H1 (cell line): ENCODE measurements at regions not wholly inside any gene's neighbourhood (a gene's known extent, or its start where the extent isn't known, plus 50 kb on each side); places are given as distances from the start of the nearest gene placed in this dataset.

ENCODE experiments used
- ASH2L ChIP-seq: fragments of 200-600, 300-600 bp; sonication (generic); IDR thresholded peaks from one replicate; pipeline ENCODE4 v1.7.1; 2017; ENCODE audit warnings: low read length
- CBX5 ChIP-seq: fragments of 300-800, 300-1000 bp; sonication (generic); IDR thresholded peaks from 2 replicates; pipeline ENCODE4 v1.7.1; 2016; ENCODE audit warnings: antibody characterized with exemption, low read length, low read depth
- CTCF ChIP-seq, 3 experiments: IDR thresholded peaks; 1 replicate in 2 of 3; 2 replicates in 1 of 3; pipeline versions ENCODE4 v1.5.1 to v1.6.1; 2011; ENCODE audit warnings: low read length in 3 of 3, mild to moderate bottlenecking in 3 of 3, inconsistent platforms in 2 of 3, low read depth in 1 of 3, moderate library complexity in 1 of 3; ENCODE audit not compliant: insufficient read depth in 1 of 3; ENCODE audit errors: control extremely low read depth in 1 of 3
- E2F6 ChIP-seq: IDR thresholded peaks from 2 replicates; pipeline ENCODE4 v1.6.1; 2012; ENCODE audit warnings: inconsistent platforms
- EGR1 ChIP-seq: IDR thresholded peaks from 2 replicates; pipeline ENCODE4 v1.6.1; 2011; ENCODE audit warnings: low read depth, low read length, borderline replicate concordance
- EZH2 ChIP-seq: fragments of 200-600 bp; sonication (generic); IDR thresholded peaks from 2 replicates; pipeline ENCODE4 v1.7.1; 2012; ENCODE audit warnings: low read depth, mild to moderate bottlenecking, moderate library complexity, low read length, inconsistent platforms; ENCODE audit not compliant: severe bottlenecking
- JUN ChIP-seq: IDR thresholded peaks from 2 replicates; pipeline ENCODE4 v1.6.1; 2011; ENCODE audit warnings: low read depth, mild to moderate bottlenecking, improper control_type of control experiment, low read length
- POLR2A ChIP-seq, 2 experiments: IDR thresholded peaks; 1 replicate in 1 of 2; 2 replicates in 1 of 2; pipeline ENCODE4 v1.6.1; 2011; ENCODE audit warnings: low read depth in 2 of 2, low read length in 2 of 2, mild to moderate bottlenecking in 2 of 2; ENCODE audit errors: control extremely low read depth in 1 of 2
- POLR2AphosphoS5 ChIP-seq: IDR thresholded peaks from 2 replicates; pipeline ENCODE4 v1.6.1; 2011; ENCODE audit warnings: low read depth, low read length
- SIN3A ChIP-seq, 2 experiments: IDR thresholded peaks in 1 of 2; conservative IDR thresholded peaks in 1 of 2; 2 replicates each; pipeline ENCODE4 v1.6.1; 2011 to 2012; ENCODE audit warnings: low read length in 2 of 2, improper control_type of control experiment in 1 of 2, low read depth in 1 of 2, mild to moderate bottlenecking in 1 of 2
- SP2 ChIP-seq: IDR thresholded peaks from 2 replicates; pipeline ENCODE4 v1.6.1; 2012; ENCODE audit warnings: mild to moderate bottlenecking, low read length, inconsistent platforms
- USF2 ChIP-seq: IDR thresholded peaks from 2 replicates; pipeline ENCODE4 v1.6.1; 2011; ENCODE audit warnings: low read length, improper control_type of control experiment
- YY1 ChIP-seq: IDR thresholded peaks from 2 replicates; pipeline ENCODE4 v1.6.1; 2011; ENCODE audit warnings: low read depth, mild to moderate bottlenecking, low read length

GRCh38 chr1:199264283-199264682 is 625.4 kb downstream of the PTPRC start:
- no peak for TF ChIP-seq SP2
- TF ChIP-seq CTCF (IDR thresholded peaks at IDR 0.05; ENCODE audit: control extremely low read depth in 1 of 3, insufficient read depth in 1 of 3, low read depth in 1 of 3, low read length in 3 of 3), result no peak
- TF ChIP-seq POLR2AphosphoS5, result no peak
- TF ChIP-seq YY1, result no peak
- TF ChIP-seq EZH2, result no peak
- no peak for TF ChIP-seq EGR1
- TF ChIP-seq POLR2A (IDR thresholded peaks at IDR 0.05; ENCODE audit: control extremely low read depth in 1 of 2, low read depth in 2 of 2, low read length in 2 of 2), result no peak
- no peak for TF ChIP-seq USF2
- no peak for TF ChIP-seq SIN3A (conservative IDR thresholded peaks at IDR 0.05 in 1 of 2, IDR thresholded peaks at IDR 0.05 in 1 of 2; ENCODE audit: low read depth in 1 of 2, low read length in 2 of 2)
- TF ChIP-seq JUN, result no peak
- TF ChIP-seq E2F6, result no peak
- no peak for TF ChIP-seq CBX5
- no peak for TF ChIP-seq ASH2L
